HG03520 (cell line): ENCODE measurements at regions not wholly inside any gene's neighbourhood (a gene's known extent, or its start where the extent isn't known, plus 50 kb on each side); places are given as distances from the start of the nearest gene placed in this dataset.
"Not testable (repeated sequence)": the region's sequence is repeated elsewhere in the genome, so short reads cannot be mapped to it uniquely, and the experiment has no call there.

Experiments
- ATAC-seq: cut with Tn5 transposase; IDR thresholded peaks from one replicate; pipeline ENCODE4 v1.9.1; 2021; ENCODE audit warnings: mild to moderate bottlenecking, moderate library complexity; ENCODE audit not compliant: unreplicated experiment

DNA sequence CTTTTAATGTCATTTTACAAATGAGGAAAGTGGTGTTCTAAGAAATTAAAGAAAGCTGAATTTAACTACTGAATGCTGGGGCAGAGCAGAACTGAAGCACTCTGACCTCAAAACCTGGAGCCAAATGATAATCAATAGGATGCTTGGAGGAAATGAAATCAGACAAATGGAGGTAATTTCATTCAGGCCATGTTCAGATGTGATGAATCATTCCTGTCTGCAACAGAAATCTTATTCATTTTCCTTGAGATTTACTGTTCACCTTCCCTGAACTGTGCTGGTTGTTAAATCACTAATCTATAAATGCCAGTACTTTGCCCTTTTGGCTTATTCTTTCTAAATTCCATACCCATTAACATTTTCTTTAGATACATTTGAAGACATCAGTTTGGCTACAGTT is 85.6 kb upstream of the SNX7 start:
- no peak for ATAC-seq

DNA sequence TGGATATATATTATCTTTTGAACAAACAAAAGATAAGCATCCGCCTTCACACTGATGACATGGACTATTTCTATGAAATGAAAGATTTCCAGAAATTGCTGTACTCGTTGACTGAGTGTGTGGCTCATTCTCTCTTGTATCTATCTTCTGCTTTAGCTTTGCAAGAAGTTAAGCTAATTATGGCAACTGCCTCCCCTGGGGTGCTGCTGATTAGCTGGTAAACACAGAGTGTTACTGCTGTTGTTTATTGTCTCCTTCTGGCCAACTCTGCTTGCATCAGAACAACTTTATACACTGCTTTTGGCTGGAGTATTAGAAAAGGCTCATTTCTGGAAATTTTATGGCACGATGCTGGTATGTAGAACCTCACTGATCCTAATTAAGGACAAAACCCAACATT is 95.6 kb upstream of the SNX7 start:
- no peak for ATAC-seq

DNA sequence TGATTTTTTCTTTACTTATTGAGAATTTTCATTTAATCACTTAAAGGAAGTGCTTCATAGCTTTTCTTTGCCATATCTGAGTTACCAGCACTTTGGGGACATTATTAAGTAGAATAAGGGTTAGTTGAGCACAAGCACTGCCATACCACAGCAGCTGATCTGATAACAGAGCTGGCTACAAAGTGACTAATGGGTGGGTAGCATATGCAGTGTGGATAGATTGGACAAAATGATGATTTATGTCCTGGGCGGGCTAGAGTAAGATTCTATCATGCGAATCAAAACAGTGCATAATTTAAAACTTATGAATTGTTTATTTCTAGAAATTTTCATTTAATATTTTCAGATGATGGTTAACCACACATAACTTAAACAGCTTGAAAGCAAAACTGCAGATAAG is 102.2 kb upstream of the SNX7 start:
- ATAC-seq = no peak

DNA sequence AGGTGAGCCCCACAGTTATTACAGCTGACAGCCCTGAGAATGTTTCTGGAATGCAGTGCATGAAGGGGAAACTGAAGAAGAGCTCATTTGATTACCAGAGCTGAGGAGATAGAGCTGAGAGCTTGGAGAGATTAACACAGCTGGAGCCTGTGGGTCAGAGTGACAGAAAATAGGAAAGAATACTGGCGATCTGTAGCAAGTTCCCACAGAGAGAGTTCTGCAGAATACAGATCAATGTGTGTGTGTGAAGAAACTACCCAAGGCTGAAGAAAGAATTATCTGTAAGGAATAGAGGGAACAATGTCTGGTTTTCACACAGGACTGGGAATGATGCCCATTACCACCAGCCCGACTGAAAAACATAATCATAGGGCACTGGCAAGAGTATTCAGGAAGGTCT is 103.6 kb upstream of the SNX7 start:
- no peak for ATAC-seq

DNA sequence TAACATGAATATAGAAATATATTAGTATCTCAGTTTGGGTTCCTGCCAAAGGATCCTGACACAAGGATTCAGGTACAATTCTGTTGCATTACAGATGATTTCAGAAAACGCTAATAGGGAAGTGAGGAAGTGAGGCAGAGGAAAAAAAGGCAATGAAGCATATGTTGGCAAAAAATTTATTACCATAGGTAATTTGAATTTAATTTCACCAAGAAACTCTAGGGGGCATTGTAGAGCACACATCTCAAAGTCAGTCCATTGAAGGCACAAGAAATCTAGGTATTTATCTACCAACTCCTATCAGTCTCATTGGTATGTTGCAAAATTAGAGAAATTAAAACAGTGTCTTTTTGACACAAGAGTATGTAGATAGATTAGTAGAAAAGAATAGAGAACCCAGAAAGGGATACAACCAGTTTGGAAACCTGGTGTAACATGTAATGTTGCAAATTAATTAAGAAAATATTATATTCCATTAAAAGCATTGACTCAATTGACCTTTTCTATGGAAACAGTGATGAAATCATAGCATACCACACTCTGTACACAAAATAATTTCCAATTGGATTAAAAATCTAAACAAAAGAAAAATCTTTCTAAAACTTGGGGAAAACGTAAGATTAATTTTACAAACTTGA is 104.9 kb upstream of the SNX7 start:
- no peak for ATAC-seq

DNA sequence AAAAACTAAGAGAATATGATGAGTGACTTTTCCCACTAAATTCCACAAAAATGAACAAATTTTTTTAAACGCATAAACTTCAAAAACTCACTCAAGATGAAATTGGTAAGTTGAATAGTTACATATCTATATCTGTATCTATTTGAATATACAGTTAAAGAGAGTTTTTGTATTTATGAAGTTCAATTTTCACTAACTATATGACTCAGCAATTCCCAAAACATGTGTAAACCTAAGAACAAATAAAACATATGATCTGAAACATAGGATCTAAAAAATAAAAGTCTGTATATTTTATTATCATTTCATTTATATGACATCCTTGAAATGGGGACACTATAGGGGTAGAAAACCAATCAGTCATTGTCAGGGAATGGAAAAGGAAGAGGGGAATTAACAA is 105.7 kb upstream of the SNX7 start:
- ATAC-seq = no peak

DNA sequence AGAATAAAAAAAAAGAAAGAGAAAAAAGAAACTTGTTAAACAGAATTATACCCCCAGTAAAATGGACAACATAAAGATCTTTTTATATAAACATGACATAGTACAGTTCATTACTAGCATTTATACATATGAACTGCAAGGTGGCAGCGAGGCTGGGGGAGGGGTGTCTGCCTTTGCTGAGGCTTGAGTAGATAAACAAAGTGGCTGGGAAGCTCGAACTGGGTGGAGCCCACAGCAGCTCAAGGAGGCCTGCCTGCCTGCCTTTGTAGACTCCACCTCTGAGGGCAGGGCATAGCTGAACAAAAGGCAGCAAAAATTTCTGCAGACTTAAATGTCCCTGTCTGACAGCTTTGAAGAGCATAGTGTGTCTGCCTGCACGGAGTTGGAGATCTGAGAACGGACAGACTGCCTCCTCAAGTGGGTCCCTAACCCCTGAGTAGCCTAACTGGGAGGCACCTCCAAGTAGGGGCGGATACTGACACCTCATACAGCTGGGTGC is 108.9 kb upstream of the SNX7 start:
- ATAC-seq = not testable (repeated sequence)

DNA sequence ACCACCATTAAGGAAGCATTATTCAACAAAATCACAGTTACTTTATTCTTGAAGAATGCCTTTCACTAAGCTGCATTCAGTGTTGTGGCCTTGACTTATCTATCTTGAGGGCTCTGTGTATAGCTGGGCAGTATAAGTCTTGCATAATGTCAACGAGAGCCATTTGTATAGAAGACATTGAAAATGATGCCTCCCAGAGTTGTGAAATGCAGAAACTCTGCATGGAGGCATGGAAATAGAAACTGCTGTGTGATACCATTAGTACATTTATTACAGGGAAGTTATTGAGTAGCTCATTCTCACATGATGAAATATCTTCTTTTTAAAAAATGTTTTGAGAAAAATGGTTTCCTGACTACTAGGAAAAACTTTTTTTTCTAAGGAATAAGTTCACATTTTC is 111.4 kb upstream of the SNX7 start:
- no peak for ATAC-seq

DNA sequence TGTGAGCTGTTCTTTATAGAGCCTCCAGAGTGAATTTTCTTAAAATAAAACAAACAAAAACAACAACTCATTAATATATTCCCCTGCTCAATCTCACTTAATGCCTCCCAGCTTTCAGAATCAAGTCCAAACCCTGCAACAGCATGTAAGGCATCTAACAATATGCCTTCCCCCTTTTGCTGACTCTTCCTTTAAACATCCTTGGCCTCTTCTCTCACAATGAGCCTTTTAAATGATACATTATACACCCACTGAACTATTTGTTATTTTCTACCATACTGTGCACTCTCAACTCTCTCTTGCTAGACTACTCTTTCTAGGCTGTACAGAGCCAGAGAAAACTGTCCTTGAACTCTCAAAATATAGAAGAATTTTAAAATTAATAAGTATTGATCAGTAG is 115.2 kb upstream of the SNX7 start:
- ATAC-seq = no peak

DNA sequence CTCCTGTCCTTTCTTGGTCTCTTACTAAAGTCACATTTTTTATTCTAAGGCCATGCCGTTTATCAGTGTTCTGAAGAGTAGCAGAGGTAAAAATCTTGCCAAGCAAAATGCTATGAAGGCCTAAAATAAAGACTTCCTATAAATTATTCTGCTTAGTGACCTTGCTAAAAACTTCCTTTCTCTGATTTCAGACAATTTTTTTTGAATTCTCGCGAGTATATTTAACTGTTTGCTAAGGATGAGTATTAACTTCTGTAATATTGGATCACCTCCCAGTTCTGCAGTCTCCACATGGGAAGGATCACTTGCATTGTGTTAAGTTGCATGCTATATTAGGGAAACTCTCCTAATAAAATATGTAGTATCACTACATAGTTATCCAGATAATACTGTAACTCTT is 123.4 kb upstream of the SNX7 start:
- no peak for ATAC-seq

DNA sequence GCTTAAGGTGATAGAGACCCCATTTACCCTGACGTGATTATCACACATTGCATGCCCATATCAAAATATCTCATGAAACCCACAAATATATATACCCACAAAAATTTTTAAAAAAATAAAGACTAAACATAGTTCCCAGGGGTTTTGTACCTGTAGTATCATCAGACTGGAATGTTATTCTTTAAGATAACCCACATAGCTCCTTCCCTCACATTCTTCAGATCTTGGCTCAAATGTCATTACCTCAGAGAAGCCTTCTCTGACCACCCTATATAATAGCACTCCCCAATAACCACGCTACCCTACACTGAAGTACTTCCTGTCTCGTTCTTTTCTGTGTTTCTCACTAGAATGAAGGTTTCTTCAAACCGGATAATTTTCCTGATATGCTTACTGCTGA is 138.3 kb upstream of the SNX7 start:
- no peak for ATAC-seq

DNA sequence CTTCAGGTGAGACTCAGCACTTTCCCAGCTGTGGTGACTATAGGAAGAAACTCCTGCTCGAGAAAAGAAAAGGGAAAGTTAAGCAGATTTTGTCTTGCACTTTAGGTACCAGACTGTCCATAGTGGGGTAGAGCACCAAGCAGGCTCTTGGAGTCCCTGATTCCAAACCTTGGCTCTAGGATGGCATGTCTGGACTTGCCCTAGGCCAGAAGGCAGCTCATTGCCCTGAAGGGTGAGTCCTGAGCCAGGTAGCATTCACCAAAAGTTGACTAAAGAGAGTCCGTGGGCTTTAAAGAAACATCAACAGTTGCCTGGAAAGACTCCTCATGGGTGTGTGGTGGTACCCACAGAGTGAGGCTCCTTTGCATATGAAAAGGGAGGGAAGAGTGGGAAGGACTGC is 145.2 kb upstream of the SNX7 start:
- no peak for ATAC-seq

DNA sequence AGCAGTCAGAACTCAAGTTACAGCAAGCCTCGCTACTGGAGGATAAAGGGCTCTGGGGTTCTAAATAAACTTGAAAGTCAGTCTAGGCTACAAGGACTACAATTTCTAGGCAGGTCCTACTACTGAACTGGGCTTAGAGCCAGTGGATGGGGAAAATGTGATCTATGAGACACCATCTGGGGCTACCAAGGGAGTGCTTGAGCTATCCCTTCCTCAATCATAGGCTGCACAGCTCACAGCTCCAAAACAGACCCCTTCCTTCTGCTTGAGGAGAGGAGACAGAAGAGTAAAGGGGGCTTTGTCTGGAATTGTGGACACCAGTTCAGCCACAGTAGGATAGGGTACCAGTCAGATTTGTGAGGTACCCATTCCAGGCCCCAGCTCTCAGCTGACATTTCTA is 145.8 kb upstream of the SNX7 start:
- ATAC-seq = no peak

DNA sequence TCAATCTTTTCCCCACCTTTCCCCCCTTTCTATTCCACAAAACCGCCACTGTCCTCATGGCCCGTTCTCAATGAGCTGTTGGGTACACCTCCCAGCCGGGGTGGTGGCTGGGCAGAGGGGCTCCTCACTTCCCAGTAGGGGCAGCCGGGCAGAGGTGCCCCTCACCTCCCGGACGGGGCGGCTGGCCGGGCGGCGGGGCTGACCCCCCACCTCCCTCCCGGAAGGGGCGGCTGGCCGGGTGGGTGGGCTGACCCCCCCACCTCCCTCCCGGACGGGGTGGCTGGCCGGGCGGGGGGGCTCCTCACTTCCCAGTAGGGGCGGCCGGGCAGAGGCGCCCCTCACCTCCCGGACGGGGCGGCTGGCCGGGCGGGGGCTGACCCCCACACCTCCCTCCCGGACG is 149.3 kb upstream of the SNX7 start:
- ATAC-seq = not testable (repeated sequence)

DNA sequence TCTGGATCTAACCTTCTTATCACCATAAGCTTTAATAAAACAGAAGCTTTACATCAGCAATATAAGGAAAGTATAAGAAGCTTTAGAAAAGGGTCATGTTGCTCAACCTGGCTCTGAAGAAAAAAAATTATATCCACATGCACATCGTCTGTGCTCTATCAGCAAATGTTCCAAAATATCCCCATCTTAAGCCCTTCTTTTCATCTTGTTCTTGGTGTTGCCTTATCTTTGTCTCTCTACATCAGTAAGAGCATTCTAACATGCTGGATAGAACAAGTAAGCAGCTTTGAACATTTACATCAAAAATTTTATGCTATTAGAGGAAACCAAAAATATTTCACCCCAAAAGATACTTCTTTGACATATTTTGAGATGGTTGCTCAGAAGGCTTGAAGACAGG is 157.8 kb upstream of the SNX7 start:
- ATAC-seq = no peak

DNA sequence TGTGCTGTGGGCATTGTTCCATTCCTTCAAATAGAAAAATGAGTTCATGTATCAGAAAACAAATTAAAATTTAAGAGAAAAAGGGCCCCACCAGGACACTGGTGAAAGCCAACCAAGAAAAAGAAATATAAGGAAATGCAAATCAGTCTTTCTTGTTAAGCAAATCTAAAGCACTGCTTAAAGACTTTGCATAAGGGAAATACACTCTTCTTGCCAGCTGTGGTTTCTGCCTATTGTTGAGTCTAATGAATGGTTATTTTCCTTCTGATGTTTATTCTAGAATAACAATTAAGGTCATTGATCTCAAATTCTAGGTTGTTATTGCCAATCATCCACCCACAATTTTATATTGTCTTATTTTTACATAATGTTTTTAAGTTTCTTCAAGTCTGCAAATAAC is 158.6 kb upstream of the SNX7 start:
- ATAC-seq = no peak

DNA sequence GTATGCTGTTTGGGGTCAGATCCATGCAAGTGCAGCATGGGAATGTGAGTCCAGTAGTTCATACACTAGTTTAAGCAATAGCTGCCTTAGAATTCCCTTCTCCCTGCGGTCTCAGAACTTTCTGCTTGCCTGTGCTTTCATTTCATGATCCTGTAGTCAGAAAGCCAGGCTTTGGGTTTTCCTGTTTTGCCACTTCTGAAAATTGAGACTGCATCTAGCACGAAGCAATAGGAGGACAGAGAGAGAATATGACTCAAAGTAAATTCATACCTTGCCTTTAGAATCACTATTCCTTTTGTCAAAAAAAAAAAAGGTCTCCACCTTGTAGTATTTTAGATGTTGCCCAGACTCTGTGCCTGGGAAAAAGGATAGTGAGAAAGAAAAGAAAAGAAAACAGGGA is 161.2 kb upstream of the SNX7 start:
- ATAC-seq = no peak

DNA sequence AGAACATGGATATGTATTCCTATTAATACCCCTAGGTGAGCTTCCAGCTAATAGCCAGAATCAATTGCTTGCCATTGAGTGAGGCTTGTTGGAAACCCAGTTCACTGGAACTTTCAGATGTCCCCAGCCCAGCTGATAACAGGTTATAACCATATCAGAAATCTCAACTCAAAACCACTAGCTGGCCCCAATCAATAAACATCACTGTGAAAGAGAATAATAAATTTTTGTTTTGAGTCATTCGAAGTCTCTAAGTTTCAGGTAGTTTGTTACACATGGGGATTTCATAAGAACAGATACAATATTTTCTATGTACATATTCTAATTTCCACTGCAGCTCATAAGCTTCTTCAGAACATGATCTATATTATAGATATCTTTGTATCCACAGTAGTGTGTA is 162.9 kb upstream of the SNX7 start:
- ATAC-seq = no peak

DNA sequence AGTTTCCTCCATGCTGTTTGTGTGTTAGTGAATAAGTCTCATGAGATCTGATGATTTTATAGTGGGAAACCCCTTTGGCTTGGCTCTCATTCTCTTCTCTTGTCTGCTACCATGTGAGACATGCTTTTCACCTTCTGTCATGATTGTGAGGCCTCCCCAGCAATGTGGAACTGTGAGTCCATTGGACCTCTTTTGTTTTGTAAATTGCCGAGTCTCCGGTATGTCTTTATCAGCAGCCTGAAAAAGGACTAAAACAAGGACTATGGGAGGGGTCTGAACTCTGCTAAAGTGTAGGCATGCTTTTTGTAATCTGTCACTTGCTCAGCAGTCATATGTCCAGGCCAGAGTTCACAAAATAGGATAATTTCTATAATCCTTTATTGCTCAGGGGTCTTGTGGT is 164.0 kb upstream of the SNX7 start:
- ATAC-seq = no peak

DNA sequence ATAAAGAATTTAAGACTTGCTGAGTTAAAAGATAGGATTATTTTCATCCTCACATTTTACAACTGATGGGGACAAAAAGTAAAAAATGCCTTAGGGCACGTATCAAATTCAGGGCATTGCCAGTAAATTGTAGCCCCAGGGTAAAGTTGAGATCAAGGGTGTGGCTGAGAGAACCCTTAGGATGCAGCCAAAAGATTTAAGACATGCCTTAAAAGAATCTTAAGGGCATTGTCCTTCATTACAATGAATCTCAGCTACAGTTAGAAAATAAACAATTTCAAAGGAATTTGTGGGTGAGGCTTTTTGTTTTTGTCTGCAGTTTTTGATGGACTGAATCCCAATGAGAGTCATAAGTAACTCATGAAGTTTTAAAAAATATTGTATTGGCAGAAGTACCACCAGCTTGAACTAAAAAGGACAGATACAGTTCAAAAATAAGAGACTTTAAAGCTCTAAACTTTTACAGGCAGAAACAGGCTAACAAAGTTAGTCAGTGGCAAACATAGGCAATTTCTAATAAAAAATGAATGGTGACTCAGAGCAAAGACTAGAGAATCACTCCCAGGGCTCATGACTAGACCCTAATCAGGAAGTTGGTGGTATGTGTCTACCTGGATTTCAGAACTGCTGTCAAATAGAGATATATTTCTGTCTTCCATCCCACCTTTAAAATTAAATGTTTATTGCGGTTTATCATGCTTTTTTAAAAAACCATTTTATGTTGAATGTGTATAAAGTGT is 165.1 kb upstream of the SNX7 start:
- ATAC-seq = no peak

DNA sequence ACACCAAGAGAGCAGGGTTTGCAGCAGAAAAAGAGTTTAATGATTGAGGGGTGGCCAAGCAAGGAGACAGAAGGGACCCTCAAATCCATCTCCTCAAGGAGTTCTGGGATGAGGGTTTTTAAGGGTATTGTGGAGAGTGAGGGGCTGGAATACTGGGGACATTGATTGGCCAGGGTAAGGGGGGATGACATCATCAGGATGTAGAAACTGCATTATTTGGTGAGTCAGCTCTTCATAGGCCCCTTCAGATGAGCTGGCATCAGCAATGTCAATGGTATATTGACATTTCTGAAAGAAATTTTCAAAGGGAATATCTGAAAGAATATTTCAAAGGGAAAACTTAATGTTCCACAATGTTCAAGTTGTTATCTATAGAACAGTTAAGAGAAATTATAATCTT is 168.1 kb upstream of the SNX7 start:
- no peak for ATAC-seq

DNA sequence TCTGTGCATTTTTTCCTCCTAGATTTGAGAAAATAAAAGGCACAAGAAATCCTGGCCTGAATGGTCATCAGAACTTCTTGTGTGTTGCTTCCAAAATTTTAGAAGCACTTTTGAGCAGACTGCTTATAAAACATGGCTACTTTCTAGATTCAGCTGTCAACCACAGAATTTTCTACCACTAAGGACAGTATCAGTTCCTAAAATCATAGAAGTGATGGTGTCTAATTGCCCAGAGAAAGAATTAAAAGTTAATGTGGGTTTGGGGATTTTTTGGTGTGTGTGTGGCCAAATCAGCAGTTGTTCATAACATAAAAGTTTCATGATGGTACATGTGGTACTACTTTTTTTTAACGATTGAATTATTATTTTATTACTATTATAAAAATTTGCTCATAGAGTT is 171.4 kb upstream of the SNX7 start:
- no peak for ATAC-seq

DNA sequence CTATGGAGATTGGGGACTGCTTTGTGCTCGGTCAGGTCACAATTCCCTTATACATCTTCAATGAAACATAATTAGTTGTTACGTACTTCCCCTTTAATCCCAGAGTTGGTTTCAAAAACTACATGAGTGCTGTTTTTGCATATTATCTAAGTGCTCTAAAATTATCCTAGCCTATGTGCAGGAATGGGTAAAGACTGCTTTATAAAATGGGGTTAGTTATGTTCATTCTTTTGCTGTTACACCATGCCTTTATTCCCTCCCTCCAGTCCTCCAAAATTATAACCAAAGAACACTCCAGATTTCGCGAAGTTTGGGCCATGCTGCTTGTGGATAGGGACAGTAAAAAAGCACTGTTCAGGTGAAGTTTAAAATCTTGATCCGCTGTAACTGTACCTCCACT is 173.9 kb upstream of the SNX7 start:
- ATAC-seq = no peak
